H1 (cell line): ENCODE measurements at regions not wholly inside any gene's neighbourhood (a gene's known extent, or its start where the extent isn't known, plus 50 kb on each side); places are given as distances from the start of the nearest gene placed in this dataset.

Source experiments
- CTCF ChIA-PET: fragments of 300-600 bp; sonication (Branson Sonifier 250); formaldehyde crosslinking; loops from one replicate; lab custom pipeline; 2021; ENCODE audit not compliant: partially characterized antibody; lab: Charles Lee
- POLR2A ChIA-PET: fragments of 300-600 bp; sonication (Branson Sonifier 250); formaldehyde crosslinking; loops from one replicate; lab custom pipeline; 2021; ENCODE audit warnings: inconsistent platforms; ENCODE audit not compliant: partially characterized antibody; lab: Charles Lee
- DNase-seq, 2 experiments: peaks; one replicate each; pipeline versions ENCODE4 v3.0.0 to v3.0.0-alpha.2; 2010 to 2022; ENCODE audit warnings: low spot score in 2 of 2, low read depth in 1 of 2, mixed read lengths in 1 of 2
- FAIRE-seq: peaks from 2 replicates; lab custom pipeline; 2011; peaks lifted over from hg19 to GRCh38; lab: Jason Lieb, UNC
- H2AFZ ChIP-seq: 2 replicates; pipeline ENCODE4 v1.8.1; 2012; ENCODE audit warnings: low read length, inconsistent platforms
- H2AK5ac ChIP-seq: 2 replicates; pipeline ENCODE4 v1.6.1; 2013; ENCODE audit warnings: low read depth, low read length
- H2BK120ac ChIP-seq: replicated peaks from 2 replicates; pipeline ENCODE3; 2013; ENCODE audit warnings: low read depth, low read length, inconsistent platforms
- H2BK12ac ChIP-seq: 2 replicates; pipeline ENCODE4 v1.6.1; 2013; ENCODE audit warnings: low read depth, low read length
- H2BK15ac ChIP-seq: 2 replicates; pipeline ENCODE4 v1.6.1; 2013; ENCODE audit warnings: low read length
- H2BK20ac ChIP-seq: 2 replicates; pipeline ENCODE4 v1.6.1; 2013; ENCODE audit warnings: low read length
- H2BK5ac ChIP-seq: 2 replicates; pipeline ENCODE4 v1.6.1; 2013; ENCODE audit warnings: low read depth, low read length
- H3K14ac ChIP-seq: 2 replicates; pipeline ENCODE4 v1.6.1; 2013; ENCODE audit warnings: inconsistent platforms; ENCODE audit not compliant: insufficient read length
- H3K18ac ChIP-seq: 2 replicates; pipeline ENCODE4 v1.6.1; 2013; ENCODE audit warnings: low read length; ENCODE audit errors: extremely low read depth
- H3K23ac ChIP-seq: 2 replicates; pipeline ENCODE4 v1.6.1; 2013; ENCODE audit warnings: inconsistent platforms; ENCODE audit not compliant: insufficient read length
- H3K23me2 ChIP-seq: 2 replicates; pipeline ENCODE4 v1.6.1; 2013; ENCODE audit warnings: low read depth, low read length
- H3K27ac ChIP-seq: 2 replicates; pipeline ENCODE4 v1.6.1; 2011; ENCODE audit warnings: low read depth, low read length, inconsistent platforms
- H3K27me3 ChIP-seq, 4 experiments: replicated peaks in 1 of 4; 1 replicate in 1 of 4; 2 replicates in 3 of 4; pipeline versions ENCODE4 v1.6.1 to v1.8.1; 2011 to 2013; ENCODE audit warnings: low read length in 3 of 4, mild to moderate bottlenecking in 3 of 4, inconsistent platforms in 2 of 4, mixed read lengths in 2 of 4, moderate library complexity in 1 of 4; ENCODE audit not compliant: control insufficient read depth in 3 of 4, insufficient read depth in 3 of 4; ENCODE audit errors: extremely low read depth in 1 of 4
- H3K36me3 ChIP-seq, 4 experiments: 2 replicates each; pipeline versions ENCODE4 v1.6.1 to v1.8.1; 2011 to 2013; ENCODE audit warnings: mild to moderate bottlenecking in 4 of 4, low read length in 3 of 4, moderate library complexity in 2 of 4, control low read depth in 1 of 4, inconsistent platforms in 1 of 4; ENCODE audit not compliant: insufficient read depth in 4 of 4, control insufficient read depth in 2 of 4
- H3K4ac ChIP-seq: replicated peaks from 2 replicates; pipeline ENCODE3; 2013; ENCODE audit warnings: low read length, low read depth, mixed read lengths, inconsistent platforms; ENCODE audit not compliant: insufficient read length
- H3K4me1 ChIP-seq, 4 experiments: replicated peaks in 1 of 4; 1 replicate in 1 of 4; 2 replicates in 3 of 4; pipeline versions ENCODE4 v1.6.1 to v1.8.1; 2011 to 2013; ENCODE audit warnings: low read length in 3 of 4, inconsistent platforms in 2 of 4, mixed read lengths in 1 of 4; ENCODE audit not compliant: insufficient read depth in 4 of 4, control insufficient read depth in 3 of 4
- H3K4me2 ChIP-seq, 2 experiments: 2 replicates each; pipeline versions ENCODE4 v1.6.1 to v1.8.1; 2011 to 2013; ENCODE audit warnings: low read depth in 2 of 2, low read length in 2 of 2, control low read depth in 1 of 2, inconsistent platforms in 1 of 2, mild to moderate bottlenecking in 1 of 2; ENCODE audit not compliant: insufficient read depth in 1 of 2
- H3K4me3 ChIP-seq, 4 experiments: fragments of 200-600, 300-600 bp in 1 of 4; sonication (generic), shearing (Covaris generic), sonication (Bioruptor Twin) in 1 of 4; 2 replicates each; pipeline versions ENCODE4 v1.5.1 to v1.8.1; 2011 to 2016; ENCODE audit warnings: low read length in 4 of 4, low read depth in 3 of 4, control low read depth in 2 of 4, inconsistent platforms in 2 of 4, mild to moderate bottlenecking in 2 of 4, mixed read lengths in 1 of 4, moderate library complexity in 1 of 4; ENCODE audit not compliant: insufficient read depth in 2 of 4; ENCODE audit errors: extremely low read depth in 1 of 4
- H3K56ac ChIP-seq: replicated peaks from 2 replicates; pipeline ENCODE3; 2013; ENCODE audit warnings: low read depth, mild to moderate bottlenecking, mixed read lengths, low read length, inconsistent platforms; ENCODE audit not compliant: insufficient read length
- H3K79me1 ChIP-seq: 2 replicates; pipeline ENCODE4 v1.6.1; 2013; ENCODE audit warnings: low read depth, low read length, control low read depth
- H3K79me2 ChIP-seq, 2 experiments: 2 replicates each; pipeline versions ENCODE4 v1.6.1 to v1.8.1; 2012 to 2013; ENCODE audit warnings: low read length in 2 of 2, mild to moderate bottlenecking in 2 of 2, inconsistent platforms in 1 of 2; ENCODE audit not compliant: insufficient read depth in 2 of 2, control insufficient read depth in 1 of 2
- H3K9ac ChIP-seq, 4 experiments: replicated peaks in 1 of 4; 1 replicate in 1 of 4; 2 replicates in 3 of 4; pipeline versions ENCODE4 v1.6.1 to v1.8.1; 2011 to 2013; ENCODE audit warnings: low read depth in 3 of 4, low read length in 3 of 4, control low read depth in 2 of 4, mild to moderate bottlenecking in 2 of 4, moderate library complexity in 2 of 4, inconsistent platforms in 1 of 4; ENCODE audit errors: extremely low read depth in 1 of 4
- H3K9me3 ChIP-seq, 2 experiments: 2 replicates each; pipeline versions ENCODE4 v1.6.1 to v1.8.1; 2012 to 2013; ENCODE audit warnings: mild to moderate bottlenecking in 2 of 2, moderate library complexity in 2 of 2, control low read depth in 1 of 2, inconsistent platforms in 1 of 2, low read depth in 1 of 2, low read length in 1 of 2, mixed read lengths in 1 of 2; ENCODE audit not compliant: insufficient read depth in 2 of 2
- H4K20me1 ChIP-seq, 2 experiments: replicated peaks in 1 of 2; 2 replicates each; pipeline versions ENCODE3 to v1.8.1; 2011 to 2013; ENCODE audit warnings: inconsistent platforms in 2 of 2, low read length in 2 of 2, mild to moderate bottlenecking in 1 of 2; ENCODE audit not compliant: insufficient read depth in 2 of 2, control insufficient read depth in 1 of 2
- H4K5ac ChIP-seq: 2 replicates; pipeline ENCODE4 v1.6.1; 2013; ENCODE audit warnings: low read length, low read depth, mixed read lengths, inconsistent platforms; ENCODE audit not compliant: insufficient read length
- H4K8ac ChIP-seq: 2 replicates; pipeline ENCODE4 v1.8.0; 2013; ENCODE audit warnings: mild to moderate bottlenecking, moderate library complexity, low read length, inconsistent platforms; ENCODE audit not compliant: insufficient read depth; ENCODE audit errors: extremely low read depth
- H4K91ac ChIP-seq: replicated peaks from 2 replicates; pipeline ENCODE3; 2013; ENCODE audit warnings: low read length, mixed read lengths, inconsistent platforms; ENCODE audit not compliant: insufficient read length
- BACH1 ChIP-seq: IDR thresholded peaks from 2 replicates; pipeline ENCODE4 v1.6.1; 2012; ENCODE audit warnings: low read length, improper control_type of control experiment
- CBX5 ChIP-seq: fragments of 300-800, 300-1000 bp; sonication (generic); IDR thresholded peaks from 2 replicates; pipeline ENCODE4 v1.7.1; 2016; ENCODE audit warnings: antibody characterized with exemption, low read length, low read depth
- CREB1 ChIP-seq: IDR thresholded peaks from 2 replicates; pipeline ENCODE4 v1.6.1; 2012; ENCODE audit warnings: inconsistent platforms
- HDAC2 ChIP-seq, 2 experiments: fragments of 300-600 bp in 1 of 2; sonication (generic) in 1 of 2; IDR thresholded peaks; 2 replicates each; pipeline ENCODE4 v1.6.1; 2011 to 2012; ENCODE audit warnings: low read depth in 2 of 2, low read length in 2 of 2, mild to moderate bottlenecking in 2 of 2, moderate library complexity in 2 of 2, borderline replicate concordance in 1 of 2, inconsistent platforms in 1 of 2
- HDAC6 ChIP-seq: IDR thresholded peaks from one replicate; pipeline ENCODE4 v1.7.1; 2012; ENCODE audit warnings: low read depth, mild to moderate bottlenecking, inconsistent platforms, low read length, moderate library complexity
- POLR2AphosphoS5 ChIP-seq: IDR thresholded peaks from 2 replicates; pipeline ENCODE4 v1.6.1; 2011; ENCODE audit warnings: low read depth, low read length
- RAD21 ChIP-seq, 2 experiments: IDR thresholded peaks in 1 of 2; conservative IDR thresholded peaks in 1 of 2; 2 replicates each; pipeline ENCODE4 v1.6.1; 2011; ENCODE audit warnings: low read depth in 2 of 2, low read length in 2 of 2, improper control_type of control experiment in 1 of 2, inconsistent platforms in 1 of 2, mild to moderate bottlenecking in 1 of 2, moderate library complexity in 1 of 2
- TBP ChIP-seq: IDR thresholded peaks from 2 replicates; pipeline ENCODE4 v1.6.1; 2011; ENCODE audit warnings: low read depth, low read length, improper control_type of control experiment
- TEAD4 ChIP-seq: IDR thresholded peaks from 2 replicates; pipeline ENCODE4 v1.6.1; 2012; ENCODE audit warnings: low read depth, low read length, inconsistent platforms, mixed read lengths
- ZNF274 ChIP-seq: IDR thresholded peaks from 2 replicates; pipeline ENCODE4 v1.7.0; 2012; ENCODE audit warnings: low read length, borderline replicate concordance; ENCODE audit errors: extremely low read depth
- whole genome bisulfite sequencing, 2 experiments: shearing (Covaris generic) in 1 of 2; methylation state at CpG; one replicate each; pipeline versions ENCODE4 v1.1.6 to v1.1.7; 2013 to 2015; ENCODE audit warnings: low lambda C conversion rate in 2 of 2, mixed read lengths in 2 of 2, inconsistent platforms in 1 of 2, low coverage in 1 of 2, missing lambda C conversion rate in 1 of 2; ENCODE audit not compliant: insufficient replicate concordance in 2 of 2, insufficient coverage in 1 of 2, insufficient read length in 1 of 2; ENCODE audit errors: extremely low coverage in 1 of 2, missing lambda C conversion rate in 1 of 2; 5-methylcytosine and 5-hydroxymethylcytosine counted together
- TF ChIP-seq, protein P1 (sequence below): IDR thresholded peaks from 2 replicates; pipeline ENCODE4 v1.6.1; 2012; ENCODE audit warnings: inconsistent platforms

DNA sequence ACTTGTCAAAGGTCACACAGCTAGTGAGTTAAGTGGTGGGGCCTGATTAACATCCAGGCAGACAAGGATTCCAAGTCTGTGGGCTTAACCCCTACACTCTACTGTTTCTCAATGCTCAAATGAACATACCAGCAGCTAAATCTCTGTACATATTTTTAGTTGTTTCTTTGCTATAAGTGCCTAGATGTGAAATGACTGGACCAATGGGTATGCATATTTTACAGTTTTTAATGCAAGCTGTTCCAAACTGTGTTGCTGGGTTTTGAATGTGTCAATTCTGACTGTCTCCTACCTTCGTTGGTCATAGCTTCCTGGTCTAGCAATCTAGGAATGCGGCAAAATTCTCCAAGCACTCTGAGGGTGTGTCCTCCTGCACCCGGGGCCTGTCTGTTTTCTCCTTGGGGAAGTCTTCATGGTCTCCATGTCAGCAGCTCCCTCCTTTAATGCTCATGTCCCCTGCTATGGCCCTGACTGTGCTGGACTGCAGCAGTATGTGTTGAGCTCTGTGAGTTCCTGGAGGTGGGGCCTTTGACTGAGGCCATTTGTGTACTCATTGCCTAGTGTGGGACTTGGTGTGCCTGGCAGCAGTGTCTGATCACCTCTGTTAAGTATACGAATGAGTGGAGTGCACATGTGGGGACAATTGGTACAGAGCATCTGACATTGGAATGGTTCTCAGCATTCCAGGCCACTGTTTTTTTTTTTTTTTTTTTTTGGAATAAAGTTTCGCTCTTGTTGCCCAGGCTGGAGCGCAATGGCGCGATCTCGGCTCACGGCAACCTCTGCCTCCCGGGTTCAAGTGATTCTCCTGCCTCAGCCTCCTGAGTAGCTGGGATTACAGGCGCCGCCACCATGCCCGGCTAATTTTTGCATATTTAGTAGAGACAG is 72.9 kb upstream of the SLC2A1 start:
- no peak overlapping the region for H2BK15ac ChIP-seq
- H3K56ac ChIP-seq = no peak overlapping the region
- no peak overlapping the region for H2BK5ac ChIP-seq
- no peak overlapping the region for H4K5ac ChIP-seq
- H2BK20ac ChIP-seq = no peak overlapping the region
- no peak overlapping the region for H3K14ac ChIP-seq
- H3K79me1 ChIP-seq = no peaks in the 10 kb centered on the region
- H3K4me2 ChIP-seq = no peak overlapping the region
- peak overlapping the region; percentile 83; the same call in 1 of the 2 replicates for H4K8ac ChIP-seq
- no peak overlapping the region for H3K4ac ChIP-seq
- DNase-seq (no peak), FAIRE-seq (no peak)
- H2AFZ ChIP-seq = 0 out of 2 replicates have a peak overlapping the region, but pooled peaks have one; percentile 20
- no peak overlapping the region for H3K4me3 ChIP-seq
- peak overlapping the region; percentile 47 for H4K91ac ChIP-seq
- ChIA-PET POLR2A (interaction anchor here (0.6 to 1.5 kb wide), 4 partner anchors 17 to 26 kb away, joined by 3 to 4 read pairs (median 3); no protein-coding TSS in a partner anchor), CTCF (interaction anchor here (0.6 to 1.9 kb wide), 5 partner anchors 9 to 118 kb away, joined by 3 to 7 read pairs (median 3); no protein-coding TSS in a partner anchor)
- H3K27me3 ChIP-seq = no peaks in the 10 kb centered on the region
- no peaks in the 10 kb centered on the region for H3K79me2 ChIP-seq
- no peak overlapping the region for H3K27ac ChIP-seq
- no peaks in the 10 kb centered on the region for H3K9me3 ChIP-seq
- no peaks in the 10 kb centered on the region for H3K23me2 ChIP-seq
- H3K23ac ChIP-seq = no peak overlapping the region
- no peak overlapping the region for H3K9ac ChIP-seq
- H2BK12ac ChIP-seq = no peak overlapping the region; the same call in 1 of the 2 replicates
- no peak overlapping the region for H2BK120ac ChIP-seq
- WGBS, 2 experiments = 98% methylated on average over 12 of the region's 14 CpGs; no CpG with 5 or more reads in 1 of the 2 experiments
- H3K4me1 ChIP-seq = peaks cover 0 to 8% (median 3%) of the 10 kb centered on the region in 4 experiments; a peak in 4 of 7 replicates
- H3K18ac ChIP-seq = no peak overlapping the region
- no peaks in the 10 kb centered on the region for H4K20me1 ChIP-seq
- H2AK5ac ChIP-seq = peak overlapping the region; percentile 17; the same call in 1 of the 2 replicates
- no peaks in the 10 kb centered on the region for H3K36me3 ChIP-seq
- TF ChIP-seq, protein P1, sequence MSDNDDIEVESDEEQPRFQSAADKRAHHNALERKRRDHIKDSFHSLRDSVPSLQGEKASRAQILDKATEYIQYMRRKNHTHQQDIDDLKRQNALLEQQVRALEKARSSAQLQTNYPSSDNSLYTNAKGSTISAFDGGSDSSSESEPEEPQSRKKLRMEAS = no peak
- TF ChIP-seq CREB1 = no peak
- no peak for TF ChIP-seq TBP
- TF ChIP-seq HDAC6 = no peak
- TF ChIP-seq CBX5 = no peak
- no peak for TF ChIP-seq HDAC2 (IDR thresholded peaks at IDR 0.05; ENCODE audit: borderline replicate concordance in 1 of 2, low read depth in 2 of 2, low read length in 2 of 2)
- no peak for TF ChIP-seq RAD21 (IDR thresholded peaks at IDR 0.05 in 1 of 2, conservative IDR thresholded peaks at IDR 0.05 in 1 of 2; ENCODE audit: low read depth in 2 of 2, low read length in 2 of 2)
- no peak for TF ChIP-seq TEAD4
- TF ChIP-seq BACH1 = no peak
- TF ChIP-seq POLR2AphosphoS5 = no peak
- TF ChIP-seq ZNF274 = no peak
